ENCODE measurements at regions not wholly inside any gene's neighbourhood (a gene's known extent, or its start where the extent isn't known, plus 50 kb on each side); places are given as distances from the start of the nearest gene placed in this dataset.
"Not testable (repeated sequence)": the region's sequence is repeated elsewhere in the genome, so short reads cannot be mapped to it uniquely, and the experiment has no call there.

GRCh38 chr2:180873219-180873618 lies 107.2 kb upstream of the UBE2E3 start:
- Mint-ChIP-seq H3K27me3 (peaks cover 47% of the 10 kb centered on the region), H3K36me3 (ENCODE audit: low read depth) (no peaks in the 10 kb centered on the region), H3K4me3 (no peak overlapping the region), H3K27ac (no peak overlapping the region), H3K4me1 (no peaks in the 10 kb centered on the region)
- ATAC-seq (no peak), DNase-seq (no peak)
- H3K9me3 ChIP-seq (ENCODE audit: control insufficient read depth, low read length, poor library complexity, severe bottlenecking): no peaks in the 10 kb centered on the region

DNA sequence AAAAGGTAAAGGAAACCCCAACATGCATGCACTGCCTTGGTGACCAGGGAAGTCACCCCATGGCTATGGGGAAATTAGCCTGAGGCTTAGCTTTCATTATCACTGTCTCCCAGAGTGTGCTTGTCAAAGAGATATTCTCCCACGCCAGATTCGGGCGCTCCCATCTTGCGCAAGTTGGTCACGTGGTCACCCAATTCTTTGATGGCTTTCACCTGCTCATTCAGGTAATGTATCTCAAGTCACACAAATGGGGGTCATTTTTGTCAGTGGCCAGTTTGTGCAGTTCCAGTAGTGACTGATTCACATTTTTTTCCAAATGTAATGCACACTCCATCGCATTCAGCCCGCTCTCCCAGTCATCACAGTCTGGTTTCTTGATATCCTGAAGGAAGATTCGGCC lies 107.6 kb upstream of the UBE2E3 start:
- DNase-seq; H3K27ac Mint-ChIP-seq; H3K36me3 Mint-ChIP-seq (ENCODE audit: low read depth); H3K4me1 Mint-ChIP-seq; ATAC-seq; H3K4me3 Mint-ChIP-seq; H3K9me3 ChIP-seq (ENCODE audit: control insufficient read depth, low read length, poor library complexity, severe bottlenecking): not testable (repeated sequence)
- peaks cover 45% of the 10 kb centered on the region for H3K27me3 Mint-ChIP-seq

- no peak overlapping the region for H3K27ac Mint-ChIP-seq
- H3K4me1 Mint-ChIP-seq: no peaks in the 10 kb centered on the region
- no peaks in the 10 kb centered on the region for H3K36me3 Mint-ChIP-seq (ENCODE audit: low read depth)
- peaks cover 47% of the 10 kb centered on the region for H3K27me3 Mint-ChIP-seq
- no peak for DNase-seq
- no peaks in the 10 kb centered on the region for H3K9me3 ChIP-seq (ENCODE audit: control insufficient read depth, low read length, poor library complexity, severe bottlenecking)
- no peak for ATAC-seq
- no peak overlapping the region for H3K4me3 Mint-ChIP-seq
Observed at GRCh38 chr2:180872255-180872654, 108.2 kb upstream of the UBE2E3 start.

DNA sequence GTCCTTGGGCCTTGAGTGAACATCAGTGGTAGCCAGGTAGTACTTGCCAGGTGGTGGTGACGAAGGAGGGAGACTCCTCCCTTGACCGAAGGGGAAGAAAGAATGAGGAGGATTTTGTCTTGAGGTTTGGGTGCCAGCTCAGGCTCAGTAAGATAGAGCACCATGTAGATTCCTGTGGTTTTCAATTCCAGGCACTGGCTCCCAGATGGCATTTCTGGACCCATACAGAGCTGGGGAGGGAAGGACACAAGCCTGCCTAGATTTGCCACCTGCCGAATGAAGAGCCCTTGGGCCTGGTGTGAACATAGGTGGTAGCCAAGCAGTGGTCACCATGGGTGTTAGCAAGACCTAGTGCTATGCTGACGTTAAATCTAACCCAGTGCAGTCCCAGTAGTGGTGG lies 108.8 kb upstream of the UBE2E3 start:
- H3K27ac Mint-ChIP-seq: no peak overlapping the region
- H3K27me3 Mint-ChIP-seq: peaks cover 53% of the 10 kb centered on the region
- no peaks in the 10 kb centered on the region for H3K36me3 Mint-ChIP-seq (ENCODE audit: low read depth)
- H3K9me3 ChIP-seq (ENCODE audit: control insufficient read depth, low read length, poor library complexity, severe bottlenecking): no peaks in the 10 kb centered on the region
- no peaks in the 10 kb centered on the region for H3K4me1 Mint-ChIP-seq
- DNase-seq (no peak), ATAC-seq (no peak)
- H3K4me3 Mint-ChIP-seq: no peak overlapping the region

- peaks cover 10% of the 10 kb centered on the region for H3K27me3 Mint-ChIP-seq
- H3K9me3 ChIP-seq (ENCODE audit: control insufficient read depth, low read length, poor library complexity, severe bottlenecking): no peaks in the 10 kb centered on the region
- no peak for DNase-seq
- no peaks in the 10 kb centered on the region for H3K36me3 Mint-ChIP-seq (ENCODE audit: low read depth)
- no peaks in the 10 kb centered on the region for H3K4me1 Mint-ChIP-seq
- no peak overlapping the region for H3K4me3 Mint-ChIP-seq
- ATAC-seq: no peak
- no peak overlapping the region for H3K27ac Mint-ChIP-seq
Observed at GRCh38 chr2:180849851-180850250, 130.6 kb upstream of the UBE2E3 start.

GRCh38 chr2:180848393-180848792 lies 132.0 kb upstream of the UBE2E3 start:
- no peak overlapping the region for H3K27ac Mint-ChIP-seq
- DNase-seq (no peak), ATAC-seq (no peak)
- H3K4me3 Mint-ChIP-seq: no peak overlapping the region
- no peaks in the 10 kb centered on the region for H3K9me3 ChIP-seq (ENCODE audit: control insufficient read depth, low read length, poor library complexity, severe bottlenecking)
- no peaks in the 10 kb centered on the region for H3K4me1 Mint-ChIP-seq
- no peaks in the 10 kb centered on the region for H3K36me3 Mint-ChIP-seq (ENCODE audit: low read depth)
- H3K27me3 Mint-ChIP-seq: peaks cover 10% of the 10 kb centered on the region

DNA sequence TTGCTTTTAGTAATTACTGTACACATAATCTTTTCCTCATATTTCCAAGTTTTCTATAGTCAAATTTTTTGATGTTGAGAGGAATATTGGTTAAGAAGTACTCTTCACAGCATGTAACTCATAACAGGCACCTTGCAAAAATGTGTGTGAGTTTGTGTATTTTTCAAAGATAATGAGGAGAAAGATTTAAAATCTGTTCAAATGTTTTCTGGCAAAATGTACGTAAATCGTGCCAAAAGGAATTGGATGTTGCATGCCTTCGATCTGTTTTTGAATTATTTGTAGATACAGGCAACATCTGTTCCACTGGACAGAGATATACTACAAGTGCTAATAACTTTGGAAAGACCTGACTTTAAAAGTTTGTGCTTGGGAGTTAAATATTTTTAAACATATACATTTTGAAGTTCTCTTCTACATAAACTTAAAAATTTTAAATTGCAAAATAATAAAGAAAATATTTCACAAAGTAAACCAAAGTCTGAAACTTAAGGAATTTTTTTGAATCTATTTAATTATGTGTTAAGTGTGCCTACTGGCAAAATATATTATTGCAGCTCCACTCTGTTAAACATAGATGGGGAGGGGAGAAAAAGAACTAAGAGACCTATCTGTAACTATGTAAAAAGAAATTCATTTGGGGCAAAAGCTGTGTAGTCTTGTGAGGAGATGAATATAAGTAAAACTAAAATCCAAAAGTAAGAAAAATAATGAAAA lies 133.5 kb upstream of the UBE2E3 start:
- H3K4me1 Mint-ChIP-seq: no peaks in the 10 kb centered on the region
- ATAC-seq (no peak), DNase-seq (no peak)
- H3K4me3 Mint-ChIP-seq: no peak overlapping the region
- H3K27ac Mint-ChIP-seq: no peak overlapping the region
- H3K27me3 Mint-ChIP-seq: peaks cover 11% of the 10 kb centered on the region
- no peaks in the 10 kb centered on the region for H3K36me3 Mint-ChIP-seq (ENCODE audit: low read depth)
- H3K9me3 ChIP-seq (ENCODE audit: control insufficient read depth, low read length, poor library complexity, severe bottlenecking): no peaks in the 10 kb centered on the region

GRCh38 chr2:180842461-180842860 lies 137.9 kb upstream of the UBE2E3 start:
- H3K9me3 ChIP-seq (ENCODE audit: control insufficient read depth, low read length, poor library complexity, severe bottlenecking): no peaks in the 10 kb centered on the region
- ATAC-seq: no peak

GRCh38 chr2:180840641-180841040 lies 139.8 kb upstream of the UBE2E3 start:
- DNase-seq (no peak), ATAC-seq (no peak)
- Mint-ChIP-seq H3K4me1 (no peaks in the 10 kb centered on the region), H3K4me3 (no peak overlapping the region), H3K27me3 (peaks cover 4% of the 10 kb centered on the region), H3K36me3 (ENCODE audit: low read depth) (no peaks in the 10 kb centered on the region), H3K27ac (no peak overlapping the region)
- no peaks in the 10 kb centered on the region for H3K9me3 ChIP-seq (ENCODE audit: control insufficient read depth, low read length, poor library complexity, severe bottlenecking)

More at GRCh38 chr2:180842461-180842860, 137.9 kb upstream of the UBE2E3 start:
- no peak overlapping the region for H3K27ac Mint-ChIP-seq
- H3K4me3 Mint-ChIP-seq: no peak overlapping the region
- DNase-seq: no peak
- H3K36me3 Mint-ChIP-seq (ENCODE audit: low read depth): no peaks in the 10 kb centered on the region
- no peaks in the 10 kb centered on the region for H3K4me1 Mint-ChIP-seq
- H3K27me3 Mint-ChIP-seq: peaks cover 4% of the 10 kb centered on the region

DNA sequence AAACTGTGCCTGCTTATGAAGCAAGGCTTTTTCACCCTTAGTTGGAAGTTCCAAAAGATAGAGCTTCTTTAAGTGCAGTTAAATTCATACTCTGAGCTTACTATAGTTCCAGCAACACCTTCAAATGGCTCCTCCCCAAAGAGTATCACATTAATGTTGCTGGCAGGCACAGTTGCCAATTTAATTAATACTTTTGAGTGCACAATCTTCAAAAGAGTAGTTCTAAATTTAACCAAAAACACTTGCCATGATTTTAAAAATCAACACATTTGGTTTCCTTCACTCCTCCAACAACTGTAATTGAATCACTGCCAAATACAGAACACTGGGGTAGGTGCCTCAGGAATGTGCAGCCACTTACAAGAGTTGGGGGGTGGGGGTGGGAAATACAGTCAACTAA lies 150.6 kb upstream of the UBE2E3 start:
- H3K4me3 Mint-ChIP-seq: no peak overlapping the region
- ATAC-seq: no peak
- H3K27me3 Mint-ChIP-seq: peaks cover 6% of the 10 kb centered on the region
- no peaks in the 10 kb centered on the region for H3K36me3 Mint-ChIP-seq (ENCODE audit: low read depth)
- H3K9me3 ChIP-seq (ENCODE audit: control insufficient read depth, low read length, poor library complexity, severe bottlenecking): no peaks in the 10 kb centered on the region
- no peak overlapping the region for H3K27ac Mint-ChIP-seq
- no peak for DNase-seq
- H3K4me1 Mint-ChIP-seq: no peaks in the 10 kb centered on the region

DNA sequence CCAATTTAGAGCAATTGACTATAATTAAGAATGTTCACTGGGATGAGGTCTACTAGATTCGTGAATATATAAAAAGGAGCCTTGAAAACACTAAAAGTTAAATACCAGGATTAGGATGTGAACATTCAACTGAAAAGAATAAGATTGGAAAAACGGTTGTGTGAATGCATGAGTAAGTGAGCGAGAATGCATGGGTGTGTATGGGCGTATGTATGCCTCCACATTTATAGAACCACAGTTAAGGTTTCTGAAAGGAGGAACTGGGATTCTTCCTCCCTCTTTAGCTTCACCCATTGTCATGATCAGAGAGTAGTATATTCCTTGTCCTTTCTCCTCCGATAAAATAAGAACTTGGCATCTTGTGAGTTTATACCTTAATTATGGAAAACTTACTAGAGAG lies 151.1 kb upstream of the UBE2E3 start:
- Mint-ChIP-seq H3K4me1 (no peaks in the 10 kb centered on the region), H3K27me3 (peaks cover 12% of the 10 kb centered on the region), H3K36me3 (ENCODE audit: low read depth) (no peaks in the 10 kb centered on the region), H3K27ac (no peak overlapping the region), H3K4me3 (no peak overlapping the region)
- no peak for ATAC-seq
- no peak for DNase-seq
- no peaks in the 10 kb centered on the region for H3K9me3 ChIP-seq (ENCODE audit: control insufficient read depth, low read length, poor library complexity, severe bottlenecking)

DNA sequence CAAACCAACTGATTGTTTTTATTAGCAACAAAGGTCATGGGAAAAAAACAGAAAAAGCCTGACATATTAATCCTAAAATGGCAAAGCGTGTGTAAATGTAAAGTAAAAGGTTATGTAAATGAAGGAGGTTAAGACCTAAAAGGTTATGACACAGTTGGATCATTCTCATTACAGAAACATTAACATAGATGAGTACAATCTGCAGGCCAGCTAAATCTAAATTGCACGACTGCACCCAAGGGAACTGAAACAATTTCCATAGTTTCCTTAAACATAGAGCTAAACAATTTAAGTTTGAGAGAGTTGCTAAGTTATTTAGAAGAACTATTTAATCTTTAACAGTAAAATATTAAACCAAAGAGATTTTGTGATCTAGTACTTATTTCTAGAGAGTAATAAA lies 151.6 kb upstream of the UBE2E3 start:
- DNase-seq (no peak), ATAC-seq (no peak)
- H3K9me3 ChIP-seq (ENCODE audit: control insufficient read depth, low read length, poor library complexity, severe bottlenecking): no peaks in the 10 kb centered on the region
- no peaks in the 10 kb centered on the region for H3K36me3 Mint-ChIP-seq (ENCODE audit: low read depth)
- no peak overlapping the region for H3K4me3 Mint-ChIP-seq
- H3K27ac Mint-ChIP-seq: no peak overlapping the region
- peaks cover 17% of the 10 kb centered on the region for H3K27me3 Mint-ChIP-seq
- H3K4me1 Mint-ChIP-seq: no peaks in the 10 kb centered on the region

DNA sequence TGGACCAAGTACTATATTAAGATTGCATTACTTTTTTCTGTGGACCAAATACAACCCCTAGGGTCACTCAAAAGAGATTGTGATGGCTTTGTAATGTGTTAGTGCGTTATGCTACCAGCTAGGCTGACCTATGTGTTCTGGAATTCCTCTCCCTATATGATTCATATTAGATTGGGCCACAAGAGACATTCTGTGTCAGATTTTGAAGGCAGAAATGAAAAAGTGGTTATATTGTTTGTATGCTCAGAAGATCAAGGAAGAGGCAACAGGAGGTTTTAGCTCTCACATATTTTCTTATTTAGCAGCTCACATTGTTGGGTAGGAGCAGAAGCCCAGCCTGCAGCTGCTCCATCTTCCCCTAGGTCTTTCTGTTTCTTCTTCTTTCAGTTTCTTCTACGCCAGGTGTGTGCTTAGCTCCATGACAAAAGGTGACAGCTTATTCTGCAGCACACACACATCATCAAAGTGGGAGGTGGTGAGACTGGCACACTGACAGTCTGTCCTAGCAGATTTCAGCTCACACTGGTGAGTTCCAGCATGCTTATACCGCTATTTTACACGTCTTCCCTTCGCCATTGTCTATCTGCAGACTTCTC lies 156.8 kb upstream of the UBE2E3 start:
- ATAC-seq: no peak
- Mint-ChIP-seq H3K4me1 (no peaks in the 10 kb centered on the region), H3K4me3 (no peak overlapping the region), H3K36me3 (ENCODE audit: low read depth) (no peaks in the 10 kb centered on the region), H3K27ac (no peak overlapping the region), H3K27me3 (peaks cover 23% of the 10 kb centered on the region)
- DNase-seq: no peak
- no peaks in the 10 kb centered on the region for H3K9me3 ChIP-seq (ENCODE audit: control insufficient read depth, low read length, poor library complexity, severe bottlenecking)

GRCh38 chr2:180819106-180819505 lies 161.3 kb upstream of the UBE2E3 start:
- H3K27ac Mint-ChIP-seq: no peak overlapping the region
- H3K4me1 Mint-ChIP-seq: no peaks in the 10 kb centered on the region
- ATAC-seq (no peak), DNase-seq (no peak)
- no peaks in the 10 kb centered on the region for H3K9me3 ChIP-seq (ENCODE audit: control insufficient read depth, low read length, poor library complexity, severe bottlenecking)
- no peak overlapping the region for H3K4me3 Mint-ChIP-seq
- no peaks in the 10 kb centered on the region for H3K36me3 Mint-ChIP-seq (ENCODE audit: low read depth)
- peaks cover 10% of the 10 kb centered on the region for H3K27me3 Mint-ChIP-seq

All from T-helper 17 cell (primary cell).